Neuronal stem cell (in vitro differentiated cells): ENCODE measurements at regions not wholly inside any gene's neighbourhood (a gene's known extent, or its start where the extent isn't known, plus 50 kb on each side); places are given as distances from the start of the nearest gene placed in this dataset. TPM values are rescaled to one million over a fixed set of nuclear protein-coding genes. Genes with fewer than 3 reads are reported as not detected.
"Not testable (repeated sequence)": the region's sequence is repeated elsewhere in the genome, so short reads cannot be mapped to it uniquely, and the experiment has no call there.

Experiments
- DNase-seq: peaks from one replicate; pipeline ENCODE4 v3.0.0-alpha.2; 2013; ENCODE audit warnings: low spot score
- H2AFZ ChIP-seq: one replicate; pipeline ENCODE4 v1.6.1; 2013; ENCODE audit warnings: mild to moderate bottlenecking, low read length, inconsistent platforms
- H2AK5ac ChIP-seq: 2 replicates; pipeline ENCODE4 v1.6.1; 2013; ENCODE audit warnings: low read depth, mild to moderate bottlenecking, inconsistent platforms, low read length, moderate library complexity, mixed read lengths
- H2BK120ac ChIP-seq: 2 replicates; pipeline ENCODE4 v1.6.1; 2013; ENCODE audit warnings: low read depth, mild to moderate bottlenecking, inconsistent platforms, low read length, moderate library complexity, mixed read lengths
- H2BK12ac ChIP-seq: one replicate; pipeline ENCODE4 v1.6.1; 2013; ENCODE audit warnings: low read length, inconsistent platforms
- H2BK15ac ChIP-seq: 2 replicates; pipeline ENCODE4 v1.6.1; 2013; ENCODE audit warnings: mild to moderate bottlenecking, low read length, inconsistent platforms, mixed read lengths
- H2BK5ac ChIP-seq: one replicate; pipeline ENCODE4 v1.6.1; 2013; ENCODE audit warnings: inconsistent platforms, mild to moderate bottlenecking, low read length, moderate library complexity
- H3K14ac ChIP-seq: one replicate; pipeline ENCODE4 v1.6.1; 2013; ENCODE audit warnings: low read length, inconsistent platforms
- H3K18ac ChIP-seq: 2 replicates; pipeline ENCODE4 v1.6.1; 2013; ENCODE audit warnings: low read length, inconsistent platforms
- H3K23ac ChIP-seq: 2 replicates; pipeline ENCODE4 v1.6.1; 2013; ENCODE audit warnings: low read depth, mild to moderate bottlenecking, mixed read lengths, low read length, inconsistent platforms; ENCODE audit not compliant: poor library complexity
- H3K27ac ChIP-seq: replicated peaks from 3 replicates; pipeline ENCODE4 v1.5.1; 2013; ENCODE audit warnings: low read length, inconsistent platforms
- H3K27me3 ChIP-seq, 3 experiments: 2 replicates each; pipeline ENCODE4 v1.6.1; 2013; ENCODE audit warnings: low read length in 3 of 3, mild to moderate bottlenecking in 2 of 3, inconsistent platforms in 1 of 3, low read depth in 1 of 3, mixed read lengths in 1 of 3, moderate library complexity in 1 of 3; ENCODE audit not compliant: control insufficient read depth in 3 of 3, insufficient read depth in 3 of 3
- H3K36me3 ChIP-seq, 2 donors: replicated peaks in 1 of 2; 2 replicates each; pipeline ENCODE4 v1.6.1; 2013; ENCODE audit warnings: low read length in 2 of 2; ENCODE audit not compliant: control insufficient read depth in 2 of 2, insufficient read depth in 2 of 2
- H3K4ac ChIP-seq: 2 replicates; pipeline ENCODE4 v1.6.1; 2013; ENCODE audit warnings: inconsistent platforms, mild to moderate bottlenecking, low read length, moderate library complexity
- H3K4me1 ChIP-seq, 2 donors: 1 replicate in 1 of 2; 2 replicates in 1 of 2; pipeline ENCODE4 v1.6.1; 2013; ENCODE audit warnings: low read length in 2 of 2, low read depth in 1 of 2; ENCODE audit not compliant: control insufficient read depth in 2 of 2, insufficient read depth in 1 of 2
- H3K4me2 ChIP-seq: one replicate; pipeline ENCODE4 v1.6.1; 2013; ENCODE audit warnings: mild to moderate bottlenecking, low read length, inconsistent platforms; ENCODE audit not compliant: insufficient read depth, poor library complexity, severe bottlenecking
- H3K4me3 ChIP-seq, 2 donors: 2 replicates each; pipeline ENCODE4 v1.5.1; 2013; ENCODE audit warnings: low read length in 2 of 2, mild to moderate bottlenecking in 2 of 2, inconsistent platforms in 1 of 2, moderate library complexity in 1 of 2
- H3K79me1 ChIP-seq: one replicate; pipeline ENCODE4 v1.6.1; 2013; ENCODE audit warnings: low read depth, mild to moderate bottlenecking, inconsistent platforms, low read length, moderate library complexity
- H3K9ac ChIP-seq: one replicate; pipeline ENCODE4 v1.6.1; 2013; ENCODE audit warnings: mild to moderate bottlenecking, low read depth, low read length, inconsistent platforms; ENCODE audit not compliant: poor library complexity
- H3K9me3 ChIP-seq, 2 donors: replicated peaks in 1 of 2; 2 replicates each; pipeline versions ENCODE3 to v1.6.1; 2013; ENCODE audit warnings: low read length in 2 of 2, mild to moderate bottlenecking in 2 of 2, inconsistent platforms in 1 of 2, low read depth in 1 of 2, mixed read lengths in 1 of 2, moderate library complexity in 1 of 2; ENCODE audit not compliant: control insufficient read depth in 2 of 2, insufficient read depth in 1 of 2
- H4K8ac ChIP-seq: one replicate; pipeline ENCODE4 v1.6.1; 2013; ENCODE audit warnings: low read depth, mild to moderate bottlenecking, inconsistent platforms, low read length, moderate library complexity
- H4K91ac ChIP-seq: one replicate; pipeline ENCODE4 v1.6.1; 2013; ENCODE audit warnings: low read length, low read depth, mild to moderate bottlenecking, inconsistent platforms; ENCODE audit not compliant: poor library complexity
- WGBS, 2 donors: extraction: QIAGEN DNeasy Blood & Tissue Kit; methylation state at CpG; one replicate each; pipeline ENCODE4 v1.1.7; 2013; ENCODE audit warnings: missing lambda C conversion rate in 2 of 2, mixed read lengths in 1 of 2; ENCODE audit not compliant: insufficient read length in 2 of 2, insufficient replicate concordance in 1 of 2; ENCODE audit errors: extremely low coverage in 2 of 2; 5-methylcytosine and 5-hydroxymethylcytosine counted together
- small RNA-seq: library from polyadenylated mRNA; stranded (forward); fragments of <200 nt; extraction: miRNeasy Mini kit (QIAGEN cat#:217004); gene quantifications from one replicate; pipeline ENCODE3, GENCODE V24; 2013; ENCODE audit not compliant: insufficient read depth

- Histone ChIP-seq H3K23ac (no peak overlapping the region), H3K4me2 (no peak overlapping the region), H3K27me3 (no peaks in the 10 kb centered on the region), H3K79me1 (no peaks in the 10 kb centered on the region), H3K27ac (no peak overlapping the region), H4K8ac (no peak overlapping the region), H3K36me3 (no peaks in the 10 kb centered on the region), H3K9me3 (no peaks in the 10 kb centered on the region), H2BK15ac (no peak overlapping the region), H2BK120ac (no peak overlapping the region), H3K4me3 (no peak overlapping the region), H2AK5ac (no peak overlapping the region), H2BK5ac (no peak overlapping the region), H2AFZ (no peak overlapping the region), H2BK12ac (no peak overlapping the region), H3K9ac (no peak overlapping the region), H3K18ac (no peak overlapping the region), H3K14ac (no peak overlapping the region), H3K4ac (no peak overlapping the region), H3K4me1 (no peaks in the 10 kb centered on the region), H4K91ac (no peak overlapping the region)
- DNase-seq: no peak
- WGBS, 2 donors: no CpG with 5 or more reads among the region's 2 CpGs
These were observed 57.3 kb upstream of the FGF16 start for GRCh38 chrX:77389891-77390290.

- not testable (repeated sequence) for DNase-seq, H3K4me3 ChIP-seq
- WGBS, 2 donors: no CpG with 5 or more reads among the region's 7 CpGs
These were observed 56.8 kb upstream of the FGF16 start for GRCh38 chrX:77390365-77390764.

GRCh38 chrX:77396781-77397180, 50.4 kb upstream of the FGF16 start:
- no peak overlapping the region for H3K23ac ChIP-seq

More at GRCh38 chrX:77390365-77390764, 56.8 kb upstream of the FGF16 start:
- not testable (repeated sequence) for H3K4me2 ChIP-seq, H3K4me1 ChIP-seq, H2BK12ac ChIP-seq, H3K79me1 ChIP-seq, H4K91ac ChIP-seq, H2AK5ac ChIP-seq, H3K36me3 ChIP-seq, H3K27ac ChIP-seq, H3K14ac ChIP-seq, H2BK15ac ChIP-seq, H2BK120ac ChIP-seq, H3K9ac ChIP-seq, H2BK5ac ChIP-seq, H3K27me3 ChIP-seq, H4K8ac ChIP-seq, H2AFZ ChIP-seq, H3K9me3 ChIP-seq, H3K23ac ChIP-seq, H3K4ac ChIP-seq, H3K18ac ChIP-seq

More at GRCh38 chrX:77396781-77397180, 50.4 kb upstream of the FGF16 start:
- no peak overlapping the region for H2BK5ac ChIP-seq
- H3K36me3 ChIP-seq: no peaks in the 10 kb centered on the region
- no peak overlapping the region for H2BK15ac ChIP-seq
- no peak overlapping the region for H2BK120ac ChIP-seq
- no peak for DNase-seq
- H3K18ac ChIP-seq: no peak overlapping the region
- H2BK12ac ChIP-seq: no peak overlapping the region
- no peak overlapping the region for H4K8ac ChIP-seq
- H3K4me1 ChIP-seq: no peaks in the 10 kb centered on the region
- no peak overlapping the region for H4K91ac ChIP-seq
- H3K9ac ChIP-seq: no peak overlapping the region
- H3K14ac ChIP-seq: no peak overlapping the region
- no peaks in the 10 kb centered on the region for H3K79me1 ChIP-seq
- H3K4me3 ChIP-seq: no peak overlapping the region
- no peak overlapping the region for H3K4me2 ChIP-seq
- H3K27ac ChIP-seq: no peak overlapping the region
- no peaks in the 10 kb centered on the region for H3K27me3 ChIP-seq
- H2AK5ac ChIP-seq: no peak overlapping the region
- H3K4ac ChIP-seq: no peak overlapping the region
- no peak overlapping the region for H2AFZ ChIP-seq
- WGBS, 2 donors: no CpG with 5 or more reads among the region's 2 CpGs
- no peaks in the 10 kb centered on the region for H3K9me3 ChIP-seq

Small RNA genes in the stretch of these regions (small RNA-seq; reads per million reads assigned to genes)
- gene MIR325: not detected
- not detected for gene RNA5SP509
